Breast epithelium (tissue), 4 donors: ENCODE measurements at regions not wholly inside any gene's neighbourhood (a gene's known extent, or its start where the extent isn't known, plus 50 kb on each side); places are given as distances from the start of the nearest gene placed in this dataset.
"Not testable (repeated sequence)": the region's sequence is repeated elsewhere in the genome, so short reads cannot be mapped to it uniquely, and the experiment has no call there.

Experiments used
- DNase-seq, 2 donors: peaks; one replicate each; pipeline ENCODE4 v3.0.0-alpha.2; 2019; ENCODE audit warnings: low spot score in 2 of 2
- H3K27ac ChIP-seq, 2 donors: fragments of 200-600 bp; sonication (generic) in 1 of 2; one replicate each; pipeline ENCODE4 v1.5.1; 2016 to 2019; ENCODE audit warnings: mild to moderate bottlenecking in 1 of 2
- H3K27me3 ChIP-seq, 2 donors: fragments of 200-600 bp; sonication (generic) in 1 of 2; one replicate each; pipeline versions ENCODE4 v1.5.1 to v1.6.0; 2017 to 2019; ENCODE audit warnings: control low read depth in 1 of 2, mild to moderate bottlenecking in 1 of 2
- H3K36me3 ChIP-seq: fragments of 200-600 bp; one replicate; pipeline ENCODE4 v1.5.1; 2019
- H3K4me1 ChIP-seq, 2 donors: fragments of 200-600 bp; sonication (generic); one replicate each; pipeline ENCODE4 v1.5.1; 2016 to 2019; ENCODE audit warnings: control low read depth in 1 of 2
- H3K4me3 ChIP-seq, 3 donors: fragments of 200-600 bp; sonication (generic); 1 replicate in 2 of 3; 2 replicates in 1 of 3; pipeline ENCODE4 v1.5.1; 2016 to 2019; ENCODE audit warnings: mild to moderate bottlenecking in 3 of 3, moderate library complexity in 2 of 3
- H3K9me3 ChIP-seq, 2 donors: fragments of 200-600 bp; sonication (generic) in 1 of 2; one replicate each; pipeline ENCODE4 v1.5.1; 2016 to 2019; ENCODE audit warnings: control low read depth in 1 of 2
- CTCF ChIP-seq, 3 donors: fragments of 450-650 bp; IDR thresholded peaks; one replicate each; pipeline ENCODE4 v1.5.1; 2016 to 2017; ENCODE audit warnings: antibody characterized with exemption in 3 of 3, mild to moderate bottlenecking in 3 of 3, moderate library complexity in 3 of 3
- POLR2A ChIP-seq: fragments of 450-650 bp; IDR thresholded peaks from one replicate; pipeline ENCODE4 v1.6.1; 2016; ENCODE audit warnings: antibody characterized with exemption, mild to moderate bottlenecking, moderate library complexity
- POLR2AphosphoS5 ChIP-seq, 3 donors: sonication (generic); formaldehyde crosslinking; IDR thresholded peaks; one replicate each; pipeline ENCODE4 v1.6.1; 2017; ENCODE audit warnings: antibody characterized with exemption in 3 of 3
- intact Hi-C: fragments of 100-400 bp; cut with DNase I; formaldehyde crosslinking; loops from one replicate; pipeline ENCODE4 v1.15.1; 2023; ENCODE audit warnings: low total_unique reads

GRCh38 chr16:8120001-8120400, 470.3 kb downstream of the TMEM114 start:
- TF ChIP-seq CTCF (IDR thresholded peaks at IDR 0.05) (no peak), POLR2A (no peak), POLR2AphosphoS5 (IDR thresholded peaks at IDR 0.05) (no peak)
- H3K4me1 ChIP-seq = no peaks in the 10 kb centered on the region
- no peak overlapping the region for H3K27ac ChIP-seq
- no peak overlapping the region for H3K4me3 ChIP-seq
- no peak for DNase-seq
- no peaks in the 10 kb centered on the region for H3K36me3 ChIP-seq
- intact Hi-C loops = no loop called here
- H3K27me3 ChIP-seq = no peaks in the 10 kb centered on the region
- H3K9me3 ChIP-seq = peaks cover 0 to 3% of the 10 kb centered on the region in 2 donors

- Histone ChIP-seq H3K9me3 (peaks cover 13 to 14% of the 10 kb centered on the region in 2 donors), H3K27me3 (no peaks in the 10 kb centered on the region), H3K27ac (no peak overlapping the region), H3K4me1 (no peaks in the 10 kb centered on the region), H3K4me3 (no peak overlapping the region), H3K36me3 (no peaks in the 10 kb centered on the region)
- TF ChIP-seq CTCF (IDR thresholded peaks at IDR 0.05) (no peak), POLR2A (no peak), POLR2AphosphoS5 (IDR thresholded peaks at IDR 0.05) (no peak)
- DNase-seq = no peak
- intact Hi-C loops = no loop called here
Observed at GRCh38 chr16:8115814-8116213, 474.5 kb downstream of the TMEM114 start.

GRCh38 chr16:8114941-8115340, 475.4 kb downstream of the TMEM114 start:
- H3K4me3 ChIP-seq, DNase-seq, H3K4me1 ChIP-seq, H3K27me3 ChIP-seq, H3K27ac ChIP-seq, H3K36me3 ChIP-seq, intact Hi-C loops: not testable (repeated sequence)
- H3K9me3 ChIP-seq = peaks cover 11 to 13% of the 10 kb centered on the region in 2 donors

GRCh38 chr16:8113843-8114242, 476.5 kb downstream of the TMEM114 start:
- H3K4me3 ChIP-seq = no peak overlapping the region
- H3K36me3 ChIP-seq = no peaks in the 10 kb centered on the region
- no peak overlapping the region for H3K27ac ChIP-seq
- H3K4me1 ChIP-seq = no peaks in the 10 kb centered on the region
- DNase-seq = no peak
- no peaks in the 10 kb centered on the region for H3K27me3 ChIP-seq
- intact Hi-C loops = no loop called here
- no peak for TF ChIP-seq CTCF (IDR thresholded peaks at IDR 0.05)
- no peak for TF ChIP-seq POLR2AphosphoS5 (IDR thresholded peaks at IDR 0.05)
- TF ChIP-seq POLR2A = no peak
- H3K9me3 ChIP-seq = peaks cover 11 to 14% of the 10 kb centered on the region in 2 donors

GRCh38 chr16:8110572-8111514, 479.5 kb downstream of the TMEM114 start:
- H3K27me3 ChIP-seq = no peaks in the 10 kb centered on the region
- intact Hi-C loops = no loop called here
- DNase-seq = no peak
- H3K4me3 ChIP-seq = no peak overlapping the region
- no peak overlapping the region for H3K27ac ChIP-seq
- H3K4me1 ChIP-seq = no peaks in the 10 kb centered on the region
- H3K9me3 ChIP-seq = peaks cover 11 to 16% of the 10 kb centered on the region in 2 donors
- TF ChIP-seq POLR2AphosphoS5 (IDR thresholded peaks at IDR 0.05) (no peak), CTCF (IDR thresholded peaks at IDR 0.05) (no peak), POLR2A (no peak)
- no peaks in the 10 kb centered on the region for H3K36me3 ChIP-seq
